GM12878 (cell line): ENCODE measurements at regions not wholly inside any gene's neighbourhood (a gene's known extent, or its start where the extent isn't known, plus 50 kb on each side); places are given as distances from the start of the nearest gene placed in this dataset.

Source experiments
- BCL3 ChIP-seq: IDR thresholded peaks from 2 replicates; pipeline ENCODE4 v1.6.1; 2011; ENCODE audit warnings: borderline replicate concordance, low read depth, mild to moderate bottlenecking, moderate library complexity, low read length; ENCODE audit not compliant: insufficient read depth, poor library complexity, severe bottlenecking
- BCLAF1 ChIP-seq: fragments of 450-650 bp; IDR thresholded peaks from 2 replicates; pipeline ENCODE4 v1.6.1; 2017; ENCODE audit warnings: antibody characterized with exemption, mild to moderate bottlenecking, moderate library complexity
- ESRRA ChIP-seq: IDR thresholded peaks from 2 replicates; pipeline ENCODE4 v1.6.1; 2012; ENCODE audit warnings: mild to moderate bottlenecking, low read length, improper control_type of control experiment
- IRF4 ChIP-seq: IDR thresholded peaks from 2 replicates; pipeline ENCODE4 v1.6.1; 2011; ENCODE audit warnings: low read depth, low read length
- POLR2A ChIP-seq: IDR thresholded peaks from 2 replicates; pipeline ENCODE4 v1.6.1; 2011; ENCODE audit warnings: low read depth, mild to moderate bottlenecking, low read length
- RBBP5 ChIP-seq: fragments of 200-600 bp; sonication (generic); conservative IDR thresholded peaks from 2 replicates; pipeline ENCODE4 v1.6.1; 2016
- USF2 ChIP-seq: IDR thresholded peaks from 2 replicates; pipeline ENCODE4 v1.6.1; 2011; ENCODE audit warnings: low read depth, low read length, improper control_type of control experiment, borderline replicate concordance
- TF ChIP-seq, protein P1 (sequence below): IDR thresholded peaks from 2 replicates; pipeline ENCODE4 v1.6.1; 2011; ENCODE audit warnings: borderline replicate concordance, low read depth, mild to moderate bottlenecking, moderate library complexity, mixed read lengths, low read length; ENCODE audit not compliant: insufficient read depth; ENCODE audit errors: extremely low read length

- TF ChIP-seq, protein P1, sequence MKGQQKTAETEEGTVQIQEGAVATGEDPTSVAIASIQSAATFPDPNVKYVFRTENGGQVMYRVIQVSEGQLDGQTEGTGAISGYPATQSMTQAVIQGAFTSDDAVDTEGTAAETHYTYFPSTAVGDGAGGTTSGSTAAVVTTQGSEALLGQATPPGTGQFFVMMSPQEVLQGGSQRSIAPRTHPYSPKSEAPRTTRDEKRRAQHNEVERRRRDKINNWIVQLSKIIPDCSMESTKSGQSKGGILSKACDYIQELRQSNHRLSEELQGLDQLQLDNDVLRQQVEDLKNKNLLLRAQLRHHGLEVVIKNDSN: no peak
- TF ChIP-seq ESRRA (no peak), POLR2A (no peak), USF2 (no peak), BCLAF1 (no peak), RBBP5 (no peak), IRF4 (no peak), BCL3 (no peak)
Measured at GRCh38 chr10:25804505-25804904, 129.5 kb upstream of the MYO3A start (continued).
